ENCODE measurements at regions not wholly inside any gene's neighbourhood (a gene's known extent, or its start where the extent isn't known, plus 50 kb on each side); places are given as distances from the start of the nearest gene placed in this dataset.

DNA sequence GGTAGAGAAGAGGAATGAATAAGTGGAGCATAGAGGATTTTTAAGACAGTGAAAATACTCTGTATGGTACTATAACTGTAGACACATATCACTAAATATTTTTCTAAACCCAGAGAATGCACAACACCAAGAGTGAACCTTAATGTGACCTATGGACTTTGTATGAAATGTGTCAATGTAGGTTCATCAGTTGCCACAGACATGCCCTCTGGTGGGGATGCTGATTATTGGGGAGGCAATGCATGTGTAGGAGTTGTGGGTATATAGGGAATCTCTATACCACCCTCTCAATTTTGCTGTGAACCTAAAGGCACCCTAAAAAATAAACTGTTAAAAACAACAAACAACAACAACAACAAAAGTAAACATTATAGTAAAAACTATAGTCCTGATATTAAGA, 293.7 kb downstream of the RNF144B start:
- H3K9ac ChIP-seq = no peak overlapping the region
- H3K9me3 ChIP-seq (ENCODE audit: control insufficient read depth, low read length) = no peaks in the 10 kb centered on the region
- no peaks in the 10 kb centered on the region for H3K4me1 ChIP-seq
- H3K4me2 ChIP-seq (ENCODE audit: low read length) = no peak overlapping the region
- no peak overlapping the region for H3K4me3 ChIP-seq (ENCODE audit: low read depth, low read length)
- H3K79me2 ChIP-seq = no peaks in the 10 kb centered on the region
- H3K36me3 ChIP-seq (ENCODE audit: control insufficient read depth, insufficient read depth, low read length) = no peaks in the 10 kb centered on the region
- H3K27ac ChIP-seq = no peak overlapping the region
- no peaks in the 10 kb centered on the region for H3K27me3 ChIP-seq (ENCODE audit: control insufficient read depth, insufficient read depth, low read length)
- no peak overlapping the region for H2AFZ ChIP-seq
- TF ChIP-seq, protein P1, sequence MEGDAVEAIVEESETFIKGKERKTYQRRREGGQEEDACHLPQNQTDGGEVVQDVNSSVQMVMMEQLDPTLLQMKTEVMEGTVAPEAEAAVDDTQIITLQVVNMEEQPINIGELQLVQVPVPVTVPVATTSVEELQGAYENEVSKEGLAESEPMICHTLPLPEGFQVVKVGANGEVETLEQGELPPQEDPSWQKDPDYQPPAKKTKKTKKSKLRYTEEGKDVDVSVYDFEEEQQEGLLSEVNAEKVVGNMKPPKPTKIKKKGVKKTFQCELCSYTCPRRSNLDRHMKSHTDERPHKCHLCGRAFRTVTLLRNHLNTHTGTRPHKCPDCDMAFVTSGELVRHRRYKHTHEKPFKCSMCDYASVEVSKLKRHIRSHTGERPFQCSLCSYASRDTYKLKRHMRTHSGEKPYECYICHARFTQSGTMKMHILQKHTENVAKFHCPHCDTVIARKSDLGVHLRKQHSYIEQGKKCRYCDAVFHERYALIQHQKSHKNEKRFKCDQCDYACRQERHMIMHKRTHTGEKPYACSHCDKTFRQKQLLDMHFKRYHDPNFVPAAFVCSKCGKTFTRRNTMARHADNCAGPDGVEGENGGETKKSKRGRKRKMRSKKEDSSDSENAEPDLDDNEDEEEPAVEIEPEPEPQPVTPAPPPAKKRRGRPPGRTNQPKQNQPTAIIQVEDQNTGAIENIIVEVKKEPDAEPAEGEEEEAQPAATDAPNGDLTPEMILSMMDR (IDR thresholded peaks at IDR 0.05) = no peak

DNA sequence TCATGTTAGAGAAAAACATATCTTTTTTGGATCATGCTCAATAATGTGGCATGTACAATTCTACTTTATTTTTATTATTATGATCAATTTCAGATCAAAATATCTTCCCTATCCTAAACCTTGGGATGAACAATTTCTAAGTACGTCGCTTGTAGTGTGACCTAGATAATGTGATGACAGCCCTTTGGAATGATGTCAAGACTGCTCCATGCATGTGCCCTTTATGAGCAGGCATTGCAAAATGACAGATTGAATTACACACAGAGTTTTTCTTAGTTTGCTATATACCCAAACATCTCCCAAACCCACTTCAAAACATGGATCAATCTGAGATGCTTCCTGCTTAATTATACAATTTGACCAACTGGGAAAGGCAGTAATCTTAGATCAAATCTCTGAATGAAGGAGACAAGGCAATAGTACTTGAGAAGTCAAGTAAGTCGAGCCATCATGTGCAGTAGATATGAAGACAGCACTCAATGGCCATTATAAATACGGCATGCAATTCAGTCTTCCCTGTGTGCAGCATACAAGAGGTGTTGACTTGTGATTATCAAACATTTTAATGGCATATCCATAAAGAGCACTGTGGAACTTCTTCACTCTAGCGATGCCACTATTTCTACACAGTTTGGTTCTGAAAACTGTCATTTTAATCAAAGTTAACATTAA, 294.8 kb downstream of the RNF144B start:
- TF ChIP-seq, protein P1 (IDR thresholded peaks at IDR 0.05) = no peak
- H3K4me3 ChIP-seq (ENCODE audit: low read depth, low read length) = no peak overlapping the region
- H3K36me3 ChIP-seq (ENCODE audit: control insufficient read depth, insufficient read depth, low read length) = no peaks in the 10 kb centered on the region
- H3K4me2 ChIP-seq (ENCODE audit: low read length) = no peak overlapping the region
- no peak overlapping the region for H2AFZ ChIP-seq
- no peaks in the 10 kb centered on the region for H3K4me1 ChIP-seq
- no peaks in the 10 kb centered on the region for H3K79me2 ChIP-seq
- no peak overlapping the region for H3K9ac ChIP-seq
- no peaks in the 10 kb centered on the region for H3K9me3 ChIP-seq (ENCODE audit: control insufficient read depth, low read length)
- H3K27me3 ChIP-seq (ENCODE audit: control insufficient read depth, insufficient read depth, low read length) = no peaks in the 10 kb centered on the region
- H3K27ac ChIP-seq = no peak overlapping the region

DNA sequence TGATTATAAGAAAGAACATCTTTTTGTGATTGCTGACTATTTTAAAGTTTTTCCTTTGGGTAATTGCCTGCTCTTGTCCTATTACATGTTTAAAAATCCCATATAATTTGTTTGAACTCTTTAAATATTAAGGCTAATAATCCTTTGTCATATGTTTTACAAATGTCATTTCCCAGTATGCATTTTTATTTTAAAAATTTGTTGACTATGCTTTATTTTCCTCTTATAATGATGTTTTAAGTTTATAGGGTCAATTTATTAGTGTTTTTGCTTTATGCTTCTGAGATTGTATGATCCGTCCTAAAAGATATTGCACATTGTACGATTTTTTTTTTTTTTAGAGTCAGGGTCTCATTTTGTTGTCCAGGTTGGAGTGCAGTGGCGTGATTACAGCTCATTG, 297.2 kb downstream of the RNF144B start:
- no peak overlapping the region for H3K9ac ChIP-seq
- H3K9me3 ChIP-seq (ENCODE audit: control insufficient read depth, low read length) = no peaks in the 10 kb centered on the region
- H3K79me2 ChIP-seq = no peaks in the 10 kb centered on the region
- H3K27me3 ChIP-seq (ENCODE audit: control insufficient read depth, insufficient read depth, low read length) = no peaks in the 10 kb centered on the region
- TF ChIP-seq, protein P1 (IDR thresholded peaks at IDR 0.05) = no peak
- H3K4me1 ChIP-seq = no peaks in the 10 kb centered on the region
- H3K4me3 ChIP-seq (ENCODE audit: low read depth, low read length) = no peak overlapping the region
- no peak overlapping the region for H2AFZ ChIP-seq
- no peak overlapping the region for H3K27ac ChIP-seq
- H3K4me2 ChIP-seq (ENCODE audit: low read length) = no peak overlapping the region
- H3K36me3 ChIP-seq (ENCODE audit: control insufficient read depth, insufficient read depth, low read length) = no peaks in the 10 kb centered on the region

DNA sequence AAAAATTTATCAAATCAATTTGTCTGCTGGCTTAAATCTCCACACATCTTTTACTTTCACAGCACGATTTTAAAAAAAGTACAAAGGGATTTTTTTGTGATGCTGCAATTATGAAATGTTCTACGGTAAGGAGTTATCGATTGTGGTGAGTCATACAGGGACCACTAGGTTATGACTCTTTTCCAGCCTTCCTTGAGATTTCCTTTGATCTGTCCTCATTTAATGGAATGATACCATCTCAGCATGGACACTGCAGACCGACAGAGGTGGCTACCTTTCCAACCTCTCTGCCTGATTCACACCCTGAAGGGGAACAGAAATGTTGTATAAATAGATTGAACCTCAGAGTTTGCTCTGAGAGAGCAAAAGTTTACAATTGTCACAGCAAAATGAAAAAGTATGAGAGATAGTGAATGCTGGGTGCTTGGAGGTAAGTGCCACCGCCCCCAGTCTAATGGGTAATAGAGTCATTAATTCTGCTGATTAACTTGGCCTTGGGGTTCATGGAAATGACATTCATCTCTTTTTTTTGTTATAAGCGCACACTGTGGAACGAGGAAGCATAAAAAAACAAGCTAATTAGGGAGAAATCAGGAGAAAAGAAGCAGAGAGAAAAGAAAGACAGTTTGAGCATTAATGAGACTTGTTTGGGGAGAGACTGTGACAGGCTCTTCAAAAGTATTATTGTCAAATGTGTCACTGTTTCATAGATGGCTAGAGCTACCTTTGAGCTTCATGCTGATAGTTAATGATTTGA, 306.0 kb downstream of the RNF144B start:
- Histone ChIP-seq H3K79me2 (no peaks in the 10 kb centered on the region), H3K4me3 (ENCODE audit: low read depth, low read length) (no peak overlapping the region)

More for the DNA sequence above, 306.0 kb downstream of the RNF144B start:
- Histone ChIP-seq H3K9ac (no peak overlapping the region), H3K27me3 (ENCODE audit: control insufficient read depth, insufficient read depth, low read length) (no peaks in the 10 kb centered on the region), H3K9me3 (ENCODE audit: control insufficient read depth, low read length) (no peaks in the 10 kb centered on the region), H3K36me3 (ENCODE audit: control insufficient read depth, insufficient read depth, low read length) (no peaks in the 10 kb centered on the region), H2AFZ (no peak overlapping the region), H3K4me1 (no peaks in the 10 kb centered on the region), H3K27ac (no peak overlapping the region), H3K4me2 (ENCODE audit: low read length) (no peak overlapping the region)
- TF ChIP-seq, protein P1 (IDR thresholded peaks at IDR 0.05) = no peak

Data from parathyroid adenoma (tissue), 2 donors.